HEK293 (cell line): ENCODE measurements at regions not wholly inside any gene's neighbourhood (a gene's known extent, or its start where the extent isn't known, plus 50 kb on each side); places are given as distances from the start of the nearest gene placed in this dataset.

Source experiments
- CTCF ChIP-seq: fragments of 450-650 bp; formaldehyde crosslinking; IDR thresholded peaks from 2 replicates; pipeline ENCODE4 v1.5.1; 2016; ENCODE audit warnings: missing biosample characterization, missing genetic modification characterization
- MYNN ChIP-seq: fragments of 450-650 bp; formaldehyde crosslinking; IDR thresholded peaks from 2 replicates; pipeline ENCODE4 v1.5.1; 2016; ENCODE audit warnings: missing biosample characterization, missing genetic modification characterization, borderline replicate concordance
- ZNF140 ChIP-seq: fragments of 450-650 bp; formaldehyde crosslinking; IDR thresholded peaks from 2 replicates; pipeline ENCODE4 v1.5.1; 2016; ENCODE audit warnings: missing biosample characterization, missing genetic modification characterization
- ZNF324 ChIP-seq: fragments of 450-650 bp; formaldehyde crosslinking; IDR thresholded peaks from 2 replicates; pipeline ENCODE4 v1.5.1; 2016; ENCODE audit warnings: missing biosample characterization, missing genetic modification characterization
- ZNF391 ChIP-seq: fragments of 450-650 bp; formaldehyde crosslinking; IDR thresholded peaks from 2 replicates; pipeline ENCODE4 v1.5.1; 2016; ENCODE audit warnings: low read depth, missing biosample characterization, missing genetic modification characterization, borderline replicate concordance
- ZNF544 ChIP-seq: fragments of 450-650 bp; formaldehyde crosslinking; IDR thresholded peaks from 2 replicates; pipeline ENCODE4 v1.5.0; 2017; ENCODE audit warnings: missing biosample characterization, missing genetic modification characterization

GRCh38 chr2:131753640-131754561, 226.2 kb downstream of the CCDC74A start:
- no peak for TF ChIP-seq CTCF (tag by site-specific recombination)
- no peak for TF ChIP-seq MYNN (tag by site-specific recombination)
- no peak for TF ChIP-seq ZNF391
- no peak for TF ChIP-seq ZNF544 (tag by site-specific recombination)
- no peak for TF ChIP-seq ZNF140 (tag by site-specific recombination)
- TF ChIP-seq ZNF324 = no peak
